ENCODE measurements at regions not wholly inside any gene's neighbourhood (a gene's known extent, or its start where the extent isn't known, plus 50 kb on each side); places are given as distances from the start of the nearest gene placed in this dataset.

GRCh38 chr13:74280093-74280794 is 146.0 kb upstream of the KLF12 start:
- Histone ChIP-seq H3K9me2 (ENCODE audit: insufficient read depth) (no peaks in the 10 kb centered on the region), H3K27me3 (ENCODE audit: insufficient read depth) (no peaks in the 10 kb centered on the region), H4K20me1 (replicated peaks; ENCODE audit: insufficient read depth) (no peaks in the 10 kb centered on the region), H3K4me3 (no peak overlapping the region), H3K4me1 (ENCODE audit: insufficient read depth) (no peaks in the 10 kb centered on the region), H3F3A (replicated peaks; ENCODE audit: low read depth) (no peaks in the 10 kb centered on the region), H3K27ac (ENCODE audit: low read depth) (no peak overlapping the region), H3K4me2 (no peak overlapping the region), H2AFZ (no peak overlapping the region), H3K79me2 (replicated peaks; ENCODE audit: insufficient read depth) (no peaks in the 10 kb centered on the region), H3K36me3 (ENCODE audit: insufficient read depth) (no peaks in the 10 kb centered on the region)
- H3K27ac Mint-ChIP-seq, result no peak overlapping the region
- no peaks in the 10 kb centered on the region; the same call in 1 of the 3 replicates for H3K4me1 Mint-ChIP-seq
- no peaks in the 10 kb centered on the region for H3K9me3 Mint-ChIP-seq
- no peak overlapping the region for H3K4me3 Mint-ChIP-seq
- no peaks in the 10 kb centered on the region for H3K27me3 Mint-ChIP-seq (ENCODE audit: insufficient read depth, low read depth, poor library complexity)
- ATAC-seq (no peak), DNase-seq (ENCODE audit: low spot score) (no peak)
- TF ChIP-seq CREB1 (CRISPR knock-in tag; IDR thresholded peaks at IDR 0.05; ENCODE audit: low read depth), result no peak
- no peak for TF ChIP-seq JUNB (IDR thresholded peaks at IDR 0.05; ENCODE audit: unreplicated experiment)
- no peak for TF ChIP-seq EZH2 (IDR thresholded peaks at IDR 0.05; ENCODE audit: low read depth, unreplicated experiment)
- TF ChIP-seq POLR2AphosphoS5 (IDR thresholded peaks at IDR 0.05; ENCODE audit: low read depth), result no peak
- TF ChIP-seq CTCF (conservative IDR thresholded peaks at IDR 0.05; ENCODE audit: low read depth in 2 of 2), result no peak
- no peak for TF ChIP-seq NANOG (IDR thresholded peaks at IDR 0.05; ENCODE audit: borderline replicate concordance)
- no peak for TF ChIP-seq ZNF114 (CRISPR knock-in tag; IDR thresholded peaks at IDR 0.05)
- TF ChIP-seq REST (IDR thresholded peaks at IDR 0.05; ENCODE audit: unreplicated experiment), result no peak
- TF ChIP-seq STAT1 (IDR thresholded peaks at IDR 0.05; ENCODE audit: unreplicated experiment), result no peak
- TF ChIP-seq EZH2phosphoT487 (IDR thresholded peaks at IDR 0.05; ENCODE audit: unreplicated experiment), result no peak
- no peak for TF ChIP-seq ETS1 (IDR thresholded peaks at IDR 0.05)
- no peak for TF ChIP-seq ZNF462 (CRISPR knock-in tag; IDR thresholded peaks at IDR 0.05)
- no peak for TF ChIP-seq ZNF331 (CRISPR knock-in tag; IDR thresholded peaks at IDR 0.05; ENCODE audit: low read depth)
- H3K36me3 Mint-ChIP-seq (ENCODE audit: low read depth), result no peaks in the 10 kb centered on the region
